Central memory CD8-positive, alpha-beta T cell (primary cell): ENCODE measurements at regions not wholly inside any gene's neighbourhood (a gene's known extent, or its start where the extent isn't known, plus 50 kb on each side); places are given as distances from the start of the nearest gene placed in this dataset.
"Not testable (repeated sequence)": the region's sequence is repeated elsewhere in the genome, so short reads cannot be mapped to it uniquely, and the experiment has no call there.

ENCODE experiments used
- ATAC-seq: fragments of 150-1000 bp; cut with Tn5 transposase; replicated peaks from 2 replicates; pipeline ENCODE4 v1.10.0; 2022; ENCODE audit warnings: mild to moderate bottlenecking, moderate FRiP score, moderate number of reproducible peaks; ENCODE audit not compliant: poor library complexity, severe bottlenecking; ENCODE audit errors: extremely low read depth
- DNase-seq, 2 donors: peaks; one replicate each; pipeline ENCODE4 v3.0.0; 2021; ENCODE audit warnings: low spot score in 2 of 2
- H3K27ac Mint-ChIP-seq: one replicate; pipeline ENCODE4 v1.8.0; 2022; ENCODE audit warnings: low read depth, mild to moderate bottlenecking, moderate library complexity, mixed read lengths
- H3K27me3 Mint-ChIP-seq: one replicate; pipeline ENCODE4 v1.8.0; 2022; ENCODE audit warnings: mixed read lengths
- H3K36me3 Mint-ChIP-seq: one replicate; pipeline ENCODE4 v1.8.0; 2022; ENCODE audit warnings: mild to moderate bottlenecking, moderate library complexity, mixed read lengths; ENCODE audit not compliant: insufficient read depth
- H3K4me1 Mint-ChIP-seq: one replicate; pipeline ENCODE4 v1.8.0; 2022; ENCODE audit warnings: mixed read lengths
- H3K4me3 Mint-ChIP-seq: one replicate; pipeline ENCODE4 v1.8.0; 2022; ENCODE audit warnings: mild to moderate bottlenecking, moderate library complexity, mixed read lengths
- H3K9me3 Mint-ChIP-seq: one replicate; pipeline ENCODE4 v1.8.0; 2022; ENCODE audit warnings: mixed read lengths

GRCh38 chr18:961644-962355 is 57.1 kb downstream of the ADCYAP1 start:
- no peak for ATAC-seq
- peak in 1 of 2 donors; percentile 23 for DNase-seq
- H3K4me3 Mint-ChIP-seq = no peak overlapping the region
- H3K9me3 Mint-ChIP-seq = no peaks in the 10 kb centered on the region
- H3K27me3 Mint-ChIP-seq = peaks cover 33% of the 10 kb centered on the region
- H3K36me3 Mint-ChIP-seq = no peaks in the 10 kb centered on the region
- H3K27ac Mint-ChIP-seq = no peak overlapping the region
- no peaks in the 10 kb centered on the region for H3K4me1 Mint-ChIP-seq

GRCh38 chr18:963276-963675 is 58.6 kb downstream of the ADCYAP1 start:
- ATAC-seq (no peak), DNase-seq (no peak)
- no peak overlapping the region for H3K4me3 Mint-ChIP-seq
- H3K4me1 Mint-ChIP-seq = no peaks in the 10 kb centered on the region
- no peaks in the 10 kb centered on the region for H3K36me3 Mint-ChIP-seq
- no peaks in the 10 kb centered on the region for H3K9me3 Mint-ChIP-seq
- peaks cover 31% of the 10 kb centered on the region for H3K27me3 Mint-ChIP-seq
- H3K27ac Mint-ChIP-seq = no peak overlapping the region

DNA sequence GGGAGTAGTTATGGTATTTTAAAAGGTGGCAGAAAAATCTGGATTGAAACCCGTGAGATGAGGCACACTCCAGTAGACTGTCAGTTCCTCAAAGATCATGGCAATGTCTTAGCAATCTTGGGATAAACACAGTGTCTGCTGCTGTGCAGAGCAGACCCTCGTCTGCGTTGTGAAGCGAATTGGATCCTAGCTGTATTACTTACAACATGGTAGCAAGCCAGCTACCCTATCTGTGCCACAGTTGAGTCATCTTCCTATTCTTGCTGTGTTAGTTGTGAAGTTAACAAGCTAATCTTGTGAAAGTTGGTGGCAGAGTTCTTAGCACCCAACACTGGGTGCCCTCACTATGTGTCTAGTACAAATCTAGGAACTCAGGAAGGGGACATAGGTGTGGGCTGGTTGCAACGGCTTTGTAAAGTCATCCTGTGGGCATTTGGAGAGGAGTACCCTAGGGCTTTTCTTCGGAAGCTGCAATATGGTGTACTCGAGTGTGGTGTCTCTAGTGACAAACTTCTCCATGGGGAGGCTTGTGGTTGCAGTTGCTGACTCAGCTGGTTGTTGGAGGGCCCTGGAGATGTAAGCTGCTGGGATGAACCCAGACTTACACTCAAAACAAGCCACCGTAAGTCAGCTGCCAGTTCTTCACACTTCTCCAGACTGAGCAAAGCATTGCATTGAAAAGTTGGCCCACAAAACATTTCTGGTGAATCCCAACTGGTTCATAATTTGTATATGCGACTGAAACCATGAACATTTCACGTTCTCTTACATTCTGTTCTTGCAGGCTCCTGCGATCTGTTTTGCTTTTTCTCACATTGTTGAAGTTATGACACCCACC is 61.5 kb downstream of the ADCYAP1 start:
- Mint-ChIP-seq H3K4me1 (no peaks in the 10 kb centered on the region), H3K27ac (no peak overlapping the region), H3K27me3 (peaks cover 23% of the 10 kb centered on the region), H3K9me3 (no peaks in the 10 kb centered on the region), H3K36me3 (no peaks in the 10 kb centered on the region), H3K4me3 (no peak overlapping the region)
- ATAC-seq (no peak), DNase-seq (no peak)

- no peaks in the 10 kb centered on the region for H3K9me3 Mint-ChIP-seq
- no peak for ATAC-seq
- no peak for DNase-seq
- H3K27ac Mint-ChIP-seq = no peak overlapping the region
- H3K27me3 Mint-ChIP-seq = peaks cover 23% of the 10 kb centered on the region
- H3K4me3 Mint-ChIP-seq = no peak overlapping the region
- H3K4me1 Mint-ChIP-seq = no peaks in the 10 kb centered on the region
- H3K36me3 Mint-ChIP-seq = no peaks in the 10 kb centered on the region
Observed at GRCh38 chr18:966759-967576, 62.3 kb downstream of the ADCYAP1 start.

DNA sequence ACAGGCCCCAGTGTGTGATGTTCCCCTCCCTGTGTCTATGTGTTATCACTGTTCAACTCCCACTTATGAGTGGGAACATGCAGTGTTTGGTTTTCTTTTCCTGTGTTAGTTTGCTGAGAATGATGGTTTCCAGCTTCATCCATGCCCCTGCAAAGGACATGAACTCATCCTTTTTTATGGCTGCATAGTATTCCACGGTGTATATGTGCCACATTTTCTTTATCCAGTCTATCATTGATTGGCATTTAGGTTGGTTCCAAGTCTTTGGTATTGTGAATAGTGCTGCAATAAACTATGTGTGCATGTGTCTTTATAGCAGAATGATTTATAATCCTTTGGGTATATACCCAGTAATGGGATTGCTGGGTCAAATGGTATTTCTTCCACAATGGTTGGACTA is 64.2 kb downstream of the ADCYAP1 start:
- ATAC-seq, H3K4me1 Mint-ChIP-seq, H3K27ac Mint-ChIP-seq, H3K9me3 Mint-ChIP-seq, H3K36me3 Mint-ChIP-seq, H3K4me3 Mint-ChIP-seq, DNase-seq: not testable (repeated sequence)
- peaks cover 12% of the 10 kb centered on the region for H3K27me3 Mint-ChIP-seq

DNA sequence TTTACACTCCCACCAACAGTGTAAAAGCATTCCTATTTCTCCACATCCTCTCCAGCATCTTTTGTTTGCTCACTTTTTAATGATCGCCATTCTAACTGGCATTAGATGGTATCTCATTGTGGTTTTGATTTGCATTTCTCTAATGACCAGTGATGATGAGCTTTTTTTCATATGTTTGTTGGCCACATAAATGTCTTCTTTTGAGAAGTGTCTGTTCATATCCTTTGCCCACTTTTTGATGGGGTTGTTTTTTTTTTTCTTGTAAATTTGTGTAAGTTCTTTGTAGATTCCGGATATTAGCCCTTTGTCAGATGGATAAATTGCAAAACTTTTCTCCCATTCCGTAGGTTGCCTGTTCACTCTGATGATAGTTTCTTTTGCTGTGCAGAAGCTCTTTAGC is 64.6 kb downstream of the ADCYAP1 start:
- not testable (repeated sequence) for ATAC-seq, H3K36me3 Mint-ChIP-seq, H3K27ac Mint-ChIP-seq, H3K4me3 Mint-ChIP-seq, H3K9me3 Mint-ChIP-seq, DNase-seq, H3K4me1 Mint-ChIP-seq
- peaks cover 12% of the 10 kb centered on the region for H3K27me3 Mint-ChIP-seq

- not testable (repeated sequence) for DNase-seq, ATAC-seq, H3K4me1 Mint-ChIP-seq, H3K36me3 Mint-ChIP-seq, H3K27ac Mint-ChIP-seq, H3K9me3 Mint-ChIP-seq, H3K4me3 Mint-ChIP-seq
- peaks cover 12% of the 10 kb centered on the region for H3K27me3 Mint-ChIP-seq
Observed at GRCh38 chr18:974606-975005, 69.9 kb downstream of the ADCYAP1 start.

GRCh38 chr18:976393-977128 is 71.9 kb downstream of the ADCYAP1 start:
- not testable (repeated sequence) for H3K4me1 Mint-ChIP-seq, ATAC-seq, H3K9me3 Mint-ChIP-seq, H3K4me3 Mint-ChIP-seq, H3K36me3 Mint-ChIP-seq, H3K27ac Mint-ChIP-seq, DNase-seq
- peaks cover 12% of the 10 kb centered on the region for H3K27me3 Mint-ChIP-seq

GRCh38 chr18:977327-977726 is 72.7 kb downstream of the ADCYAP1 start:
- H3K4me3 Mint-ChIP-seq, DNase-seq, ATAC-seq, H3K27ac Mint-ChIP-seq, H3K9me3 Mint-ChIP-seq, H3K36me3 Mint-ChIP-seq, H3K4me1 Mint-ChIP-seq: not testable (repeated sequence)
- H3K27me3 Mint-ChIP-seq = peaks cover 12% of the 10 kb centered on the region

- not testable (repeated sequence) for H3K4me1 Mint-ChIP-seq, DNase-seq, H3K9me3 Mint-ChIP-seq, H3K4me3 Mint-ChIP-seq, ATAC-seq, H3K36me3 Mint-ChIP-seq, H3K27ac Mint-ChIP-seq
- H3K27me3 Mint-ChIP-seq = peaks cover 12% of the 10 kb centered on the region
Observed at GRCh38 chr18:977732-978131, 73.1 kb downstream of the ADCYAP1 start.

DNA sequence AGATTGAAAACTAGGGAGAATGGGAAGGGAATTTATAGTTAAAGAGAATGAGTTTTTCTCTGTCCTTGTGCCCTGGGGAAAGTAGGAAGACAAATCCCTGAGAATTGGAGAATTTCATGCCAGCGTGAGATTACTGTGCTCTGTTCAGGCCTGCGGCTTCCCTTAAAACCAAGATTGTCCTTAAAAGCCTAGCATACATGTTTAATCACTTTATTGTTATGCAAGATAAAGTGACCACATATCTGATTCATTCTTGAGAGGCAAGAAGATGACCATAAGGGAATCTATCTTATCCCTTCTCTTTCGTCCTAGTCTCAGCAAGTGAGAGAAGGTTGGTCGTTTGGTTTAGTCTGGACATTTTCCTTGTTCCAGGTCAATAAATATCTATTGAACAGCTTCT is 75.9 kb downstream of the ADCYAP1 start:
- no peaks in the 10 kb centered on the region for H3K4me1 Mint-ChIP-seq
- H3K4me3 Mint-ChIP-seq = no peak overlapping the region
- no peak overlapping the region for H3K27ac Mint-ChIP-seq
- no peaks in the 10 kb centered on the region for H3K36me3 Mint-ChIP-seq
- H3K27me3 Mint-ChIP-seq = peaks cover 12% of the 10 kb centered on the region
- peaks cover 6% of the 10 kb centered on the region for H3K9me3 Mint-ChIP-seq
- no peak for ATAC-seq
- DNase-seq = no peak

- H3K36me3 Mint-ChIP-seq = no peaks in the 10 kb centered on the region
- H3K27me3 Mint-ChIP-seq = no peaks in the 10 kb centered on the region
- ATAC-seq (no peak), DNase-seq (no peak)
- H3K4me1 Mint-ChIP-seq = no peaks in the 10 kb centered on the region
- no peak overlapping the region for H3K4me3 Mint-ChIP-seq
- H3K9me3 Mint-ChIP-seq = no peaks in the 10 kb centered on the region
- H3K27ac Mint-ChIP-seq = no peak overlapping the region
Observed at GRCh38 chr18:984004-984403, 79.3 kb downstream of the ADCYAP1 start.
